Fibroblast of skin of scalp (primary cell): ENCODE measurements at regions not wholly inside any gene's neighbourhood (a gene's known extent, or its start where the extent isn't known, plus 50 kb on each side); places are given as distances from the start of the nearest gene placed in this dataset.

ENCODE experiments used
- DNase-seq: peaks from one replicate; pipeline ENCODE4 v3.0.0-alpha.2; 2013

- no peak for DNase-seq
Measured at GRCh38 chr20:10960416-10960815, 286.6 kb upstream of the JAG1 start.

GRCh38 chr20:10961651-10962288 is 288.0 kb upstream of the JAG1 start:
- DNase-seq, result no peak

- DNase-seq, result no peak
Measured at GRCh38 chr20:10962937-10963336, 289.1 kb upstream of the JAG1 start.

GRCh38 chr20:10963717-10964266 is 290.0 kb upstream of the JAG1 start:
- no peak for DNase-seq

- peak; percentile 11 for DNase-seq
Measured at GRCh38 chr20:10965936-10966470, 292.2 kb upstream of the JAG1 start.

GRCh38 chr20:10970109-10970508 is 296.3 kb upstream of the JAG1 start:
- DNase-seq, result no peak

GRCh38 chr20:10971096-10971495 is 297.3 kb upstream of the JAG1 start:
- no peak for DNase-seq

- no peak for DNase-seq
Measured at GRCh38 chr20:10972219-10972860, 298.5 kb upstream of the JAG1 start.

- DNase-seq, result no peak
Measured at GRCh38 chr20:10976051-10976450, 302.3 kb upstream of the JAG1 start.

- DNase-seq, result no peak
Measured at GRCh38 chr20:10978019-10978702, 304.4 kb upstream of the JAG1 start.

- no peak for DNase-seq
Measured at GRCh38 chr20:10978713-10979112, 304.9 kb upstream of the JAG1 start.

GRCh38 chr20:10982692-10983091 is 308.9 kb upstream of the JAG1 start:
- DNase-seq, result peak; percentile 98

- no peak for DNase-seq
Measured at GRCh38 chr20:10984294-10984693, 310.5 kb upstream of the JAG1 start.

- DNase-seq, result no peak
Measured at GRCh38 chr20:10984913-10985312, 311.1 kb upstream of the JAG1 start.

GRCh38 chr20:10985536-10985935 is 311.7 kb upstream of the JAG1 start:
- peak; percentile 89 for DNase-seq

GRCh38 chr20:10986586-10986985 is 312.8 kb upstream of the JAG1 start:
- DNase-seq, result peak; percentile 99

- peak; percentile 54 for DNase-seq
Measured at GRCh38 chr20:10987651-10988383, 314.0 kb upstream of the JAG1 start.

GRCh38 chr20:10990625-10991382 is 317.0 kb upstream of the JAG1 start:
- DNase-seq, result no peak

- DNase-seq, result peak; percentile 86
Measured at GRCh38 chr20:10992731-10993130, 318.9 kb upstream of the JAG1 start.

GRCh38 chr20:10994991-10995700 is 321.3 kb upstream of the JAG1 start:
- no peak for DNase-seq

GRCh38 chr20:10998476-10998875 is 324.7 kb upstream of the JAG1 start:
- DNase-seq, result no peak
